Peyer's patch (tissue), 4 donors: ENCODE measurements at regions not wholly inside any gene's neighbourhood (a gene's known extent, or its start where the extent isn't known, plus 50 kb on each side); places are given as distances from the start of the nearest gene placed in this dataset.

Experiments used
- DNase-seq, 3 donors: peaks; one replicate each; pipeline ENCODE4 v3.0.0-alpha.2; 2017 to 2019
- H3K27ac ChIP-seq, 4 donors: fragments of 200-600 bp; sonication (generic); one replicate each; pipeline ENCODE4 v1.5.1; 2016 to 2019
- H3K27me3 ChIP-seq, 2 donors: fragments of 200-600 bp; sonication (generic); one replicate each; pipeline ENCODE4 v1.5.1; 2019
- H3K36me3 ChIP-seq, 3 donors: fragments of 200-600 bp; sonication (generic); one replicate each; pipeline ENCODE4 v1.5.1; 2016 to 2019
- H3K4me1 ChIP-seq, 4 donors: fragments of 200-600 bp; sonication (generic); one replicate each; pipeline ENCODE4 v1.5.1; 2016 to 2019
- H3K4me3 ChIP-seq, 4 donors: fragments of 200-600 bp; sonication (generic); 1 replicate in 3 of 4; 2 replicates in 1 of 4; pipeline ENCODE4 v1.5.1; 2016 to 2019; ENCODE audit warnings: mild to moderate bottlenecking in 1 of 4
- H3K9me3 ChIP-seq, 4 donors: fragments of 200-600 bp; sonication (generic); one replicate each; pipeline ENCODE4 v1.5.1; 2016 to 2019; ENCODE audit warnings: mild to moderate bottlenecking in 1 of 4
- CTCF ChIP-seq, 6 experiments: fragments of 450-650 bp in 4 of 6; fragments of 200-600 bp in 2 of 6; sonication (generic) in 1 of 6; IDR thresholded peaks; one replicate each; pipeline ENCODE4 v1.5.1; 2017 to 2019; ENCODE audit warnings: antibody characterized with exemption in 6 of 6, mild to moderate bottlenecking in 3 of 6, moderate library complexity in 1 of 6
- POLR2A ChIP-seq, 2 donors: fragments of 450-650 bp; IDR thresholded peaks; one replicate each; pipeline ENCODE4 v1.5.1; 2017; ENCODE audit warnings: antibody characterized with exemption in 2 of 2, mild to moderate bottlenecking in 2 of 2, moderate library complexity in 2 of 2

- Histone ChIP-seq H3K9me3 (no peaks in the 10 kb centered on the region), H3K4me1 (no peaks in the 10 kb centered on the region), H3K27me3 (no peaks in the 10 kb centered on the region), H3K36me3 (no peaks in the 10 kb centered on the region), H3K27ac (no peak overlapping the region), H3K4me3 (no peak overlapping the region)
- no peak for DNase-seq
- TF ChIP-seq POLR2A (IDR thresholded peaks at IDR 0.05) (no peak), CTCF (IDR thresholded peaks at IDR 0.05) (no peak)
Observed at GRCh38 chr5:143682929-143683386, 129.0 kb upstream of the HMHB1 start.

- no peaks in the 10 kb centered on the region for H3K27me3 ChIP-seq
- H3K4me3 ChIP-seq, result no peak overlapping the region
- H3K9me3 ChIP-seq, result no peaks in the 10 kb centered on the region
- DNase-seq, result no peak
- no peak overlapping the region for H3K27ac ChIP-seq
- H3K36me3 ChIP-seq, result no peaks in the 10 kb centered on the region
- no peaks in the 10 kb centered on the region for H3K4me1 ChIP-seq
- TF ChIP-seq CTCF (IDR thresholded peaks at IDR 0.05) (no peak), POLR2A (IDR thresholded peaks at IDR 0.05) (no peak)
Observed at GRCh38 chr5:143682246-143682905, 129.6 kb upstream of the HMHB1 start.

- no peak for DNase-seq
- Histone ChIP-seq H3K27me3 (no peaks in the 10 kb centered on the region), H3K9me3 (no peaks in the 10 kb centered on the region), H3K27ac (no peak overlapping the region), H3K36me3 (no peaks in the 10 kb centered on the region), H3K4me1 (no peaks in the 10 kb centered on the region), H3K4me3 (no peak overlapping the region)
- TF ChIP-seq POLR2A (IDR thresholded peaks at IDR 0.05) (no peak), CTCF (IDR thresholded peaks at IDR 0.05) (no peak)
Observed at GRCh38 chr5:143680672-143681259, 131.2 kb upstream of the HMHB1 start.

- Histone ChIP-seq H3K27me3 (no peaks in the 10 kb centered on the region), H3K9me3 (no peaks in the 10 kb centered on the region), H3K36me3 (no peaks in the 10 kb centered on the region), H3K27ac (no peak overlapping the region), H3K4me1 (no peaks in the 10 kb centered on the region), H3K4me3 (no peak overlapping the region)
- no peak for DNase-seq
- TF ChIP-seq POLR2A (IDR thresholded peaks at IDR 0.05) (no peak), CTCF (IDR thresholded peaks at IDR 0.05) (no peak)
Observed at GRCh38 chr5:143679777-143680176, 132.2 kb upstream of the HMHB1 start.

GRCh38 chr5:143678148-143678905 lies 133.6 kb upstream of the HMHB1 start:
- Histone ChIP-seq H3K4me3 (no peak overlapping the region), H3K9me3 (no peaks in the 10 kb centered on the region), H3K4me1 (no peaks in the 10 kb centered on the region), H3K36me3 (no peaks in the 10 kb centered on the region), H3K27me3 (no peaks in the 10 kb centered on the region), H3K27ac (no peak overlapping the region)
- TF ChIP-seq POLR2A (IDR thresholded peaks at IDR 0.05), result no peak
- no peak for TF ChIP-seq CTCF (IDR thresholded peaks at IDR 0.05)
- no peak for DNase-seq
